ENCODE measurements at regions not wholly inside any gene's neighbourhood (a gene's known extent, or its start where the extent isn't known, plus 50 kb on each side); places are given as distances from the start of the nearest gene placed in this dataset.
"Not testable (repeated sequence)": the region's sequence is repeated elsewhere in the genome, so short reads cannot be mapped to it uniquely, and the experiment has no call there.

GRCh38 chr16:51853586-51853985 lies 693.4 kb downstream of the TOX3 start:
- no peak for DNase-seq (ENCODE audit: low read depth in 2 of 2)

GRCh38 chr16:51852892-51853291 lies 694.1 kb downstream of the TOX3 start:
- DNase-seq (ENCODE audit: low read depth in 2 of 2): no peak

- DNase-seq (ENCODE audit: low read depth in 2 of 2): no peak
Observed at GRCh38 chr16:51851111-51851510, 695.8 kb downstream of the TOX3 start.

- DNase-seq (ENCODE audit: low read depth in 2 of 2): no peak
Observed at GRCh38 chr16:51849715-51850114, 697.2 kb downstream of the TOX3 start.

GRCh38 chr16:51845586-51846305 lies 694.7 kb upstream of the SALL1 start:
- no peak for DNase-seq (ENCODE audit: low read depth in 2 of 2)

- DNase-seq (ENCODE audit: low read depth in 2 of 2): no peak
Observed at GRCh38 chr16:51839727-51840462, 688.8 kb upstream of the SALL1 start.

- no peak for DNase-seq (ENCODE audit: low read depth in 2 of 2)
Observed at GRCh38 chr16:51834794-51835193, 683.7 kb upstream of the SALL1 start.

- no peak for DNase-seq (ENCODE audit: low read depth in 2 of 2)
Observed at GRCh38 chr16:51834133-51834532, 683.1 kb upstream of the SALL1 start.

GRCh38 chr16:51831595-51832367 lies 680.7 kb upstream of the SALL1 start:
- no peak for DNase-seq (ENCODE audit: low read depth in 2 of 2)

GRCh38 chr16:51831034-51831433 lies 680.0 kb upstream of the SALL1 start:
- not testable (repeated sequence) for DNase-seq (ENCODE audit: low read depth in 2 of 2)

- DNase-seq (ENCODE audit: low read depth in 2 of 2): no peak
Observed at GRCh38 chr16:51825779-51826178, 674.7 kb upstream of the SALL1 start.

- no peak for DNase-seq (ENCODE audit: low read depth in 2 of 2)
Observed at GRCh38 chr16:51822471-51822870, 671.4 kb upstream of the SALL1 start.

GRCh38 chr16:51821527-51821926 lies 670.5 kb upstream of the SALL1 start:
- DNase-seq (ENCODE audit: low read depth in 2 of 2): no peak

GRCh38 chr16:51820176-51820575 lies 669.1 kb upstream of the SALL1 start:
- DNase-seq (ENCODE audit: low read depth in 2 of 2): no peak

GRCh38 chr16:51818342-51818944 lies 667.4 kb upstream of the SALL1 start:
- DNase-seq (ENCODE audit: low read depth in 2 of 2): no peak

GRCh38 chr16:51816929-51817328 lies 665.9 kb upstream of the SALL1 start:
- no peak for DNase-seq (ENCODE audit: low read depth in 2 of 2)

- no peak for DNase-seq (ENCODE audit: low read depth in 2 of 2)
Observed at GRCh38 chr16:51815523-51815922, 664.5 kb upstream of the SALL1 start.

- no peak for DNase-seq (ENCODE audit: low read depth in 2 of 2)
Observed at GRCh38 chr16:51814617-51815016, 663.5 kb upstream of the SALL1 start.

GRCh38 chr16:51813609-51814008 lies 662.5 kb upstream of the SALL1 start:
- no peak for DNase-seq (ENCODE audit: low read depth in 2 of 2)

GRCh38 chr16:51812945-51813344 lies 661.9 kb upstream of the SALL1 start:
- no peak for DNase-seq (ENCODE audit: low read depth in 2 of 2)

- no peak for DNase-seq (ENCODE audit: low read depth in 2 of 2)
Observed at GRCh38 chr16:51807551-51807950, 656.5 kb upstream of the SALL1 start.

GRCh38 chr16:51801635-51802034 lies 650.6 kb upstream of the SALL1 start:
- DNase-seq (ENCODE audit: low read depth in 2 of 2): no peak

Data from activated CD8-positive, alpha-beta memory T cell treated with anti-CD3 and anti-CD28 coated beads for 4 hours (primary cell).